DMS79 (cell line): ENCODE measurements at regions not wholly inside any gene's neighbourhood (a gene's known extent, or its start where the extent isn't known, plus 50 kb on each side); places are given as distances from the start of the nearest gene placed in this dataset.

ENCODE experiments used
- DNase-seq: peaks from one replicate; lab custom pipeline; 2025; lab: John Stamatoyannopoulos, UW

- DNase-seq: no peak
These were observed 68.4 kb upstream of the DLK1 start for GRCh38 chr14:100658181-100658886.

- no peak for DNase-seq
These were observed 67.2 kb upstream of the DLK1 start for GRCh38 chr14:100659345-100660001.

DNA sequence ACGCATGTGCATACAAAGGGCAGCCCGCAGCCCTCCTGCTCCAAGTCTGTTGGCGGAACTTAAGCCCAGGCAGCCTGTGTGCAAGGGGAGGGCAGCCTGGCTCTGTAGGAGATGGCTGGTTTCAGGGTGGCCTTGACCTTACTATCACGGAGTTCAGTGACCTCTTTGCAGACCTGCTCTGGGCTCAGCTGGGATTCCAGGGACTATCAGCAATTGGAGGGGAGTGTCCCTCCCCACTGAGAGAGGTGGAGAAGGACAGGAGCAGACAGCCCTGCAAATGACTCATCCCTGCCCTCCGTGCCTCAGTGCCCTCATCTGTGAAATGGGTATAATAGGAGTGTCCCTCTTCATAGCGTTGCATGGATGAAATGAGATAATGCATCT, 66.2 kb upstream of the DLK1 start:
- no peak for DNase-seq

DNA sequence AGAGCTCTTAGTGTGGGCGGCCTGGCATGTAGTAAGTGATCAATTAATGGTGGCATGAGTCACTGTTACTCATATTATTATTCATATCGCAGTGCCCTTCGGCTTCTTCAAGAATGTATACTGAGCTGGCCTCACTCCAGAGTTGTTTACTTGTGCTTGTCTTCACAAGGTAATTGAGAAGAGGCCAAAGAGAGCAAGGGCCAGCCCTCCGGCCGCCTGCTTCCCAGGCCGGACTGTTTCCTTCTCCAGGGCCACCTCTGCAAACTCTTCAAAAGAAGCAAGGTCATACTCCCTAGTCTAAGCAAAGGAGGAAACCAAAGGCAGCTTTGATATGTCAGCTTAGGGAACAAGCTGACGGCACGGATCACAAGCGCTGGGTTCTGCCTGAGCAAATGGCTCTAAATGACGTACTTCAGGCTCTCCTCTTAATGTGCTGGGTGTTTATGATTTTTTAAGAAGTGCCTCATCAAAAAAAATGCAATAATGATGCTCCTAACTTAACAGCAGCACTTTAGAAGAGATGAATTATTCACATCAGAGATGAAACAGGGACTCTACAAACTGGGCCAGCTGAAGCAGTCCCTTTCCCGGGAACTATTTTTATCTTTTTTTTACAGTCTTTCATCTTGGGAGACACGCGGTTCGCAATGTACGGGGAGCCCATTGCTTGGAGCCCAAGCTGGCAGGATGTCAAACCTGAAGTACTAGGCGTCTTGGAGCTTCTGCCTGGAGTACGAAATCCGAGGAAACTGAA, 65.6 kb upstream of the DLK1 start:
- peak; percentile 88 for DNase-seq

DNA sequence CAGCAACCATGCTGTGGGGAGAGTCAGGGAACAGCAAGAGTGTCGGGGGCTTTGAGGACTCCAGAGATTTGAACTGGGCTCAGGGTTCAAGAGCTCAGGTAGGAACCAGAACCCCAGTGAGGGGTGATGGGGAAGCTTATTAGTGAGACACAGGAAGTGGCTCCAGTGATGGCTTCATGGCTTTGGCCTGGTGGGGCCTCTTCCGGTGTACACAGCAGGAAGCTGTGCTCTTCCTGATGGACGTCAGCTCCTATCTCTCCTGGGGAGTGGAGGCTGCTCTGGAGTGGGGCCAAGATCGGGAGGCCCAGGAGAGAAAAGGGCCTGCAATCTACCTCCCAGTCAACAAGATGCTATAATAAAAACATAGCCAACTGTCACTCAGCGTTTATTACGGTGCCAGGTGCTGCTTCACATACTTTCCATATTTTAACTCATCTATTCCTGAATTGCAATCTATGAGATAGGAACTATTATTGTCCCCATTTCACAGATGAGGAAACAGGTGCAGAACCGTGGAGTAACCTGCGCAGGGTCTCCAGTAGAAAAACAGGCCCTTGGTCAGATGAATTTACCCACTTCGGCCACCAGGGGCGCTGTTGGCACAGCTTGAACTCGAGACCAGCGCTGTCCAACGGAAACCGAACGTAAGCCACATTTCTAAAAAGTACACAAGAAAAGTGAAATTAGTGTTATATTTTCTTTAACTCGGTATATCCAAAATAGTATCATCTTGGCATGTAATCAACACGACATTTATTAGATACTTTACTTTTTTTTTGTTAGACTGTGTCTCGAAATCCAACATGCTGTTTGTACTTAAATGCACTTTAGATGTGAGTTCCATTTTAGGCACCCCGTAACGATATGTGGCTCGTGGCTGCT, 63.6 kb upstream of the DLK1 start:
- DNase-seq: no peak

- no peak for DNase-seq
These were observed 63.0 kb upstream of the DLK1 start for GRCh38 chr14:100663761-100664052.

DNA sequence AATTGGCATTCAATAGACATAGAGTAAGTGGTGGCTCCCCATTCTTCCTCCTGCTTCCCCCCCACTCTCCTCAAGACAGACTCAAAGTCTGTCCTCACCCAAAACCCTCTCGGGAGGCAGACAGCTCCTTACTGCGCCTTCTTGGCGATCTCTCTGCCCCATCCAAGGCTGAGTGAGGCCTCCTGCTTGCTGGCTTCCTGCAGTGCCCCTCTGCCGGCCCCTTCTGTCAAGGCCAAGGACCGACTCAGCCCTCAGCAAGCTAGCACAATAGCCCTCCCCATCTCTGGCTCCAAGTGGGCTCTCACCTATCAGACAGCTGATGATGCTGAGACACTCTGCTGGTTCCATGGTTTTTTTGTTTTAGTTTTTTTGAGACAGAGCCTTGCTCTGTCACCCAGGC, 62.5 kb upstream of the DLK1 start:
- no peak for DNase-seq

GRCh38 chr14:100664841-100665510, 61.7 kb upstream of the DLK1 start:
- DNase-seq: no peak

DNA sequence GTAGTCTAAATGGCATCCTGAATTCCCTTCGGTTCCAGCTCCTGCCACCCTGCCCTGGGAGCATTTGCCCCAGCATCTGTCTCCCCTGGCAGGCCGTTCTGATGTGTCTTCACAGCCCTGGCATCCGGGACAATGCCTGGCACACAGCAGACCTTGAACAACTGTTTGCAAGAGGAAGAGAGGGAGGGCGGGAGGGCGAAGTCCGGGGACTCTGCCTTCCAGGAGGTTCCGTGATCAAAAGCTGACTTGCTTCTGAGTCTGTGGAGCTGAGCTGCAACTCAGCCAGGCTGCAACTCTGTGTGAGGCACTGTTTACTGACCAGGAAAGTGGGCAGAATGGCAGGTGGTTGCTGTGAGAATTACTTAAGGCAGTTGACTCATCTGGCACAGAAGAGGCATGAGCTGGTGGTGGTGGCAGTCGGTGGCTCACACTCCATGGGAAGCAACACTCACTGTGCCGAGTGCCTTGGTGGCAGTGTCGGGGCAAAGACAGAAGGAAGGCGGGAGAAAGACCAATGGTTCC, 61.1 kb upstream of the DLK1 start:
- no peak for DNase-seq

- DNase-seq: no peak
These were observed 60.3 kb upstream of the DLK1 start for GRCh38 chr14:100666403-100666802.

DNA sequence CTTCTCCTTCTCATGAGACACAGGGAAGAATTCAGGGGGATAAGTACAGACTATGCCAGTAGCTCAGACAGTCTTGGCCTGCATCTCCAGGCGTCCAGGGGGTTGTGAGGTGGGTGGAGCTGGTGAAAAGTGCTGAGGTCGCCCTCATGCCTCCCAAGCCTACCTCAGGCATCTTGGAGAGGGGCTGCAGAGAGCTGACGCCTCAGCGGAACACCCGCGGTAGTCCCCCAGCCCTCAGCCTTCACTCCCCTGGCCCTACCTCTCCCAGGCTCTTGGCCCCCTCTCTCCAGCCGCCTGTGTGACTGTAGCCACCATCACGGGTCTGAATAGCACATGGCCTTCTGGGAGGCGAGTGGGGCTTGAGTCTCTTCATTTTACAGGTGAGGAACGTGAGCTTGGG, 59.8 kb upstream of the DLK1 start:
- DNase-seq: no peak

GRCh38 chr14:100667656-100668055, 59.0 kb upstream of the DLK1 start:
- no peak for DNase-seq

- no peak for DNase-seq
These were observed 58.3 kb upstream of the DLK1 start for GRCh38 chr14:100668352-100668751.

DNA sequence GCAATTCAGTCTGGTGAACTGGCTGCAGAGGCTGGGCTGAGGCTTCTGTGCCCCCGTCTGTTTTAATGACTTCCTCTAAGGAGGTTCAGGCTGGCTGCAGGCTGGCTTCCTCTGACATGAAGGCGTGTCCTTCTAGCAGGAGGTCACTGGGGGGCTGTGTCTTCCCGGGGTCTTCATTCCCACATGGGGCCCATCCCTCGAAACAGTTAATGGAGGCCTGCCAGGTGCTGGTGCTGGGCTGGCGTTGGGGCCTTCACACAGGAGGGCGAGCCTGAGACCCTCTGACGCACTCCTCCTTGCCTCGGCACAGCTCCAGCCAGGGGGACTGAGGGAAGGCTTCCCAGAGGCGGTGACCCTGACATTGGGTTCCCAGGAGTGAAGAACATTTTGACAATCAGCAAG, 57.7 kb upstream of the DLK1 start:
- no peak for DNase-seq

- DNase-seq: peak; percentile 90
These were observed 57.2 kb upstream of the DLK1 start for GRCh38 chr14:100669468-100669867.

DNA sequence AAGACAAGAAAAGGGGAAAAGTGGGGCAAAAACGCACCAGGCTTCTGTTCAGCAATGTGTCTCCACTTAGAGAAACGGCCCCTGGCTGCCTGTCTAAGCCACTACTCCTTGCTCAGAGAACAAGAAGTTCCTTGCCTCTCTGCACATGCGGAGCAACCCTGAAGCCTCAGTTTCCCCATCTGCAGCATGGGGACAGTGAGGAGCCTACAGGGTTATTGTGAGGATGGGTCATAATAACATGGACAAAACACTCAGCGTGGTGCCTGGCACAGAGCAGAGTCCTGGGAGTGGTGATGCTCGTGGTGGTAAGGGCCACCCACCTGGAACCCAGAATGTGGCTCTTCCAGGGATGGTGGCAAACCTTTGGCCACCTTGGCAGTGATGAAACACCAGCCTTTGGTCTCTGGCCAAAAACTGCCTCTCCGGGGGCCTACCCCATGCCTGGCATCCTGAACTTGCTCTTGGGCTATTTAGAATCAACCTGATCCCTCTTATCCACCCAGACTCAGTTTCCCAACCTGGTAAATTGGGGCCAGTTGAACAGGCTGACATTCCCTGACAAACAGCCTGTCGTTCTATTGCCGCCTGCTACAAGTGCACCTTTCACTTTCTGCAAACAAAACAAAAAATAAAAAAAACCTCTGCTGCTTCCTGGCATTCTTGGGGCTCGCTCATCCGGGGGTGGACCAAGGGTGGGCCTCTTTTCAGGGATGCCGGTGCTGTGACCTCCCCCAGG, 56.5 kb upstream of the DLK1 start:
- DNase-seq: no peak

- DNase-seq: no peak
These were observed 56.0 kb upstream of the DLK1 start for GRCh38 chr14:100670753-100671049.

GRCh38 chr14:100671386-100671901, 55.2 kb upstream of the DLK1 start:
- no peak for DNase-seq

DNA sequence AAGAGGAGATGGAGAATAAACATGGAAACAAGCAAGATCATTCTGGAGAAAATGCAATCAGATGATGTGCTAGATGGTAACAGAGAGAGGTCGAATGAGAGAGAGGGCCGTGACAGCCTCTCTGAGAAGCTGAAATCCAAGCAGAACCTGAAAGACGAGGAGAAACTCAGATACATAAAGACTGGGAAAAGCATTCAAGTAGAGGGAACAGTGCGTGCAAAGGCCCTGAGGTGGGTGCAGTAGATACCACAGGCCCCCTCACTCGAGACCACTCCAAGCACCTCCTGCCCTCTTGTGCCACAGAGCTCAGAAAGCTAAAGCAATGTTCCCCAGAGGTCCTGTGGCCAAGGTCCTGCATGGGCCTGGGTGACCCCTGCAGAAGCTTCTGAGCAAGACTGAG, 54.8 kb upstream of the DLK1 start:
- DNase-seq: no peak

GRCh38 chr14:100673085-100673806, 53.4 kb upstream of the DLK1 start:
- peak; percentile 87 for DNase-seq
